Stimulated activated CD8-positive, alpha-beta memory T cell treated with anti-CD3 and anti-CD28 coated beads, Interleukin-15, amount 100 ng/mL, for 48 hours (primary cell): ENCODE measurements at regions not wholly inside any gene's neighbourhood (a gene's known extent, or its start where the extent isn't known, plus 50 kb on each side); places are given as distances from the start of the nearest gene placed in this dataset.

ENCODE experiments used
- DNase-seq, 2 donors: peaks; one replicate each; pipeline ENCODE4 v3.0.0-alpha.2; 2020; ENCODE audit warnings: low read depth in 2 of 2

DNA sequence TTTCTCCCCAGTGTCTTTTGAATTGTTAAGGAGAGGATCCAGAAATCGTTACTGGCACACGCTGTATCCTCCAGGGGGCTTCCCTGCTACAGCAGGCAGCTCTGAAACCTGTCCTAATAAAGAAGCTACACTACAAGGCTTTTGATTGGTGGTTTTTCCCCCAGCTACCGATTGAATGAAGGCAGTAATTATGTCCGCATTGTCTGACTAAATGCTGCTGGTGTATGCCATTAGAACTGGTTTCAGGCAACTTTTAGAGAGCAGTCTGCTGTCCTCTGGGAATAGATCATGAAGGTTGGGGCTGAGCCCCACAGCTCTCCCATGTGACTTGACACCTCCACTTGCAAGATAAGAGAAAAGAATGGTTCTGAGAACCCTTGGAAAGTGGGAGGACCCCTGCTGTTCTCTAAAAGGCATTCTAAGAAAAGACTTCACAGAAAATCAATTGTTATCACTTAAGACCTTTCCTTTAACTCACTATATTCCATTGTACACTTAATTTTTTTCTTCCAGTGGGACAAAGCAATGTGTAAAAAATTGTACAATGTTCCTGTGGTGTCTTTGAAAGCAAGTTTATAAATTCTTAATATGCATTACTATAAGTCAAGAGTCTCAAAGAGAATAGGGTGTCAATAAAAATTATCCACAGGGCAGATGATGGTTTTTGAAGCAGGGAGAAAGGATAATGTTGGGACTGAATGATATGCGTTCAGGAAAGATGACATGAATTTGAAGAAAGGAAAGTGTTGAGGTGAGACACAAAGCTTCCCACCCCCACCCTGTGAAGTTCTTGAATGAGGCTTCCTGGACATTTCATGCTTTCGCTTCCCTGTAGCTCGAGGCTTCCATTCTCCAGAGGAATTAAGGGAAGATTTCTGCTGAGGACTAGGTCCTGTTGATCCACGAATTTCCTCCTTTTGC lies 53.0 kb upstream of the DAZL start:
- DNase-seq = no peak

DNA sequence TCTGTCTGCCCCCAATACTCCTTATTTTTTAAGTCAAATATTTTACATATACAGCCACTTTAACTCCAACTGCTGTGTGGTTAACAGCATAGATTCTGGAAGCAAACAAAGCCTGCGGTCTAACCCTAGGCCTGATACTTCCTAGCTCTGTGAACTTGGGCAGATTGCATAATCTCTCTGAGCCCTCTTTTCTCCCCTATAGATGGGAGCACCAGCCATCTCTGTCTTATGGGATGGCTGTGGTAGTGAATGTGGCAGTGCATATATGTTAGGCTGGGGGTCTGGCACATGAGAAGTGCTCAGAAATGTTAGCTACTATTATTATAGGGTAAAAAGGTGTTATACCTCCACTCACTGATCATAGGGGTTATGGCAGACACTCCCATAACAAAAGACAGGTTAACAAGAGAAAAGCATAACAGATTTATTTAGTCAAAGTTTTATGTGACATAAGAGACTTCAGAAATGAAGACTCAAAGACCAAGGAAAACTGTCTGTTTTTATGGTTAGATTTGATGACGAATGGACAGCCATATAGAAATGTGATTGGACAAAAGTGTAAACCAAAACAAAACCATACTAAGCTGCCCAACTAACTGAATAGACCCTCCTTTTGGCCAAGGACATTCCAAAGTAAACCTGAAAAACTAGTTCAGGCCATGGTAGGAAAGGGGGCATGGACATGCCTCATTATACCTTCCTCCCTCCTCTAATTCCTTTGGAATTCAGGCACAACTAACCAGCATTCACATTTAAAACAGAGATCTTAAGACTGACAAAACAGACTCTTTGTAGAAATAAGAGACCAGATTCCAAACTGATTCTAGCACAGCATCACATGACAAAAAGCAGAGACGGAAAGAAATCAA lies 53.9 kb upstream of the DAZL start:
- no peak for DNase-seq

DNA sequence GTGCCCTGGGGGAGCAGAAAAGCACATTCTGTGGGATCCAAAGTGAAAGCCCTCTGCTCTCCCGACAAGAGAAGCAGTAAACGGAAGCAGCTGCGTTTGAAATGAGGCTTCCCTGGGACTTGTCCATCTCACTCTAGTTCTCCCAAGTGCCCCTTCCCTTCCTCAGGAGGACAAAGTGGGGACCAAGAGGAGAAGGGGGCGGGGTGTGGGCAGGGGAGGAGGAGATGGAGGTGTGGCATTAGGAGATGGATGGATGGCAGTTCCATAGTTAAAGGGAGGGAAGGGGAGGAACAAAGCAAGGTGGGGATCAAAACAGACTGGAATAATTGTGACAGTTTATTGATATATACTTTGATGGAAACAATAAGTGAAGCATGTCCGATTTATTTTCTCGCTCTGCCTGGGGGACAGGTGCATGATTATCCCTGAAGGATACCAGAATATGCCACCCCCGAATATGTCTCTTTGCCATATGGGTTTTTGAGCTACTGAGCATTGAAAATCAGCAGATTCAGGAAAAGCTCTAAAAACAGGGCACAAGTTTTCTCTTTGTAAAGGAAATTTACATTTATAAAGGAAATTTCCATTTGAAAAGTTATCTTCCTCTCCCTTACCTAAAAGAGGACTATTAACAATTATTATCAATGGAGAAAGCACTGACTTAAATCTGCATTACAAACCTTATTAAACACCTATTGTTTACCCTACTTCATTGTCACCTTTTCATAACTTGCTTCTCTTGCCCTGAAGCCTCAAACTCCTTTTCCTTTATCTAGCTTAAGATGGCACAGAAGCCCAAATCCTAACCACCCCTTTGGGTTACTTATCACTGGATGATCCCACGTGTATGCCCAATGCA lies 58.9 kb upstream of the DAZL start:
- no peak for DNase-seq

DNA sequence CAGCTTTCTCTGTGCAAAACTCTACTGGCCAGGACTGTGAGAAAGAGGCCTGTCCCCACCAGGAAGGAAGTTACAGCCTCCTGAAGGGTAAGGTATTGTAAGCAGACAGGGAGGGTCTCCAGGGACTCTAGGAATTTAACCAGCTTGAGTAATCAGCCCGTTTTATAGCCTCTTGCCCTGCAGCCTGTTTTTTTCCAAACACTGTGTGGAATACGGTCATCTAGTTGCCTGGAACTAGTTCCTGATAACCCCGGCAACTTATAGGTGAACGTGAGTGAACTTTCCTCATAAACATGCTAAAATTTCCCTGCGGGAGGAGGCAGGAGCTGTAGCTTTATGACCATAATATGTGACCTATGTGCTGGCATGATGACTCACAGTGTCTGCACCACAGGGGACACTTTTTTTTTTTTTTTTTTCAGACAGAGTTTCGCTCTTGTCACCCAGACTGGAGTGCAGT lies 60.1 kb upstream of the DAZL start:
- DNase-seq = peak in 1 of 2 donors; percentile 5

DNA sequence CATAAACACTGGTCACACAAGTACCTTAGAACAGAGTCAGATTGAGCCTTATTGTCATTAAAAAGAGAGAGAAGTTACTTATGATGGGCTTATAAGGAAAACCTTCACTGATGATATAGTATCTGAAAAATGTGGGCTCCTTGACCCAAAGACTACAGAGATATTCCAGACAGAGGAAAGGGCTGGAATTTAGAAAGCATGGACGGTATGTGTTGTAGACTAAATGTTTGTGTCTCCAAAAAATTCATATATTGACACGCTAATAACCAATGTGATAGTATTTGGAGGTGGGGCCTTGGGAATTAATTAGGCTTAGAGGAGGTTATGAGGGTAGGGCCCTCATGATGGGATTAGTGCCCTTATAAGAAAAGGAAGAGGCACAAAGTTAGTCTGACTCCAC lies 61.0 kb upstream of the DAZL start:
- DNase-seq = no peak

DNA sequence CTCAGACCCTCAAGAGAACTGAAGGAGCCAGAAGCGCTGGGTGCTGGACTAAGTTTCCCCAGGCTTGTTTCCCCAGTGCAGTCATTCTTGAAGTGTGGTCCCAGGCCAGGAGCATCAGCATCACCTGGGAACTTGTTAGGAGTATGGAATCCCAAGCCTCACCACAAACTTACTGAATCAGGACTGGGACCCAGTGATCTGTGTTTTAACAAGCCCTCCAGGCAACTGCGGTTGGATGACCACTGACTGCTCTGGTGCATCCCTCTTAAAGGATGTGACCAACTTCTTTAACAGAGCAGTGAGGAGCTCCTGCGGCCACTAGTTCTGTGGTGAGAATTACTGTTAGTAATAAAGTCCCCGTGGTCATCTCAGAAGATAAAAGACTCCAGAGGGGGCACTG lies 62.4 kb upstream of the DAZL start:
- DNase-seq = no peak

DNA sequence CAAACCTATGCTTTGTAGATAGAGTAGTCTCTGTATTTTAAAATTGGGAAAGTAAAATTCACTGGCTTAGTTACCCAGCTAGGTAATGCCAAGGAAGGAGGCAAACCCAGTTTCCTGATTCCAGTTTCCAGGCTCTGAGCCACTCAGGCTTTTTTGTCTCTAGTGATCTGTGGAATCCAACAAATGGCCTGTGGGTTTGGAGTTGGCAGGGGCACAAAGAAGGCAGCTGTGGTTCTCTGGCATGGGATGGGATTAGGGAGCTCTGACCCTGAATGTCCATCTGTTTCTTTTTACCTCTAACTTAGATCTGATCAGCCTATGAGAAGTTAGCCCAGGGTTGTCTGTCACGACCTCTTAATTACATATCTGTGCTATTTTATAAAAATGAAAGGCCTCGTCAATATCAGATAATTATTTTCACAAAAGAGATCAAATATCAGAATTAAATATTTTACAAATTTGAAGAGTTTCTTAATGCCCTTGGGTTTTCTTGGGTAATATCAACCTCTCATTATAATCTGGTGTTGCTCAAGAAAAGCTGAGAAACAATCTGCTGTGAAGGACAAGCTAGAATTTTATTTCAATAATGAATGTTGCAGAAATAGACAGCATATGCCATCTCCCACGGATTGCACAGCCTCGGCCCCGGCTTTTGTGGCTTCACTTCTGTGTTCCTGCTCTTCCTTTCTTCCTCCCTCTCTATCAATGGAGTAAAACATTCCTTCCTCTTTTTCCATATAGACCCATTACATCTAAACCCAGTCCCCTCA lies 63.7 kb upstream of the DAZL start:
- no peak for DNase-seq

DNA sequence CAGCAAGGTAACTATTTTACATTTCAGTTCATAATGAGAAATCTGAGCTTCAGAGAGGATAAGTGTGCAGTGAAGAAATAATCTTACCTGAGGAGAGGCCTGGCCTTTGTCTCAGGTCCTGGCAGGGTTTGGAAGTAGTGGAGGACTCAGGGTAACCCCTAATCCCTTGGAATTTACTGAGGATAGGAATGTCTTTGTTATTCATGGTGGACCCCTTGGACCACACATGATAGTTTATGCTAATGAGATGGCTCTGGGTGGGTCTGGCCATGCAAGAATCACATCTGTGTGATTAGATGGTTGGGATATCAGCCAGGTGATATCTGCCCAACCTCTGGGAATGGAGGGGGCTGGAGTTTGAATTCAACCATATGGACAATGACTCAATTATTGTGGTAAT lies 65.0 kb upstream of the DAZL start:
- no peak for DNase-seq

DNA sequence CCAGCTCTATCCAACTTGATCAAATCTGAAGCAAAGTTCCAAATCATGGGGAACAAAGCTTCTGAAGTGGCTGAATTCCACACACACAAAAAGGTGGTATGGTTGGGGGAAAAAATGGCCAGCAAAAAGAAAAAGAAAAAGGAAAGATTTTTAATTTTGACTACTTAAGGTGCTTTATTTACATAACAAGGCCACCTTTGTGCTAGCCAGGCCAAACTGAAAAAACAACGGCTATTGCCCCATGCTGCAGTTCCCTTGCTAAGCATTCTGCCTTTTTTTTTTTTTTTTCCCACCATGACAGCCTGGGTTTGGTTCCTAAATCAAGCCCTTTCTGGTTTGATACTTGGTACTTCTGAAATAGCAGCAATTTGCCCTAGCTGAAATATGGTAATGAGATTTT lies 66.5 kb upstream of the DAZL start:
- DNase-seq = no peak

DNA sequence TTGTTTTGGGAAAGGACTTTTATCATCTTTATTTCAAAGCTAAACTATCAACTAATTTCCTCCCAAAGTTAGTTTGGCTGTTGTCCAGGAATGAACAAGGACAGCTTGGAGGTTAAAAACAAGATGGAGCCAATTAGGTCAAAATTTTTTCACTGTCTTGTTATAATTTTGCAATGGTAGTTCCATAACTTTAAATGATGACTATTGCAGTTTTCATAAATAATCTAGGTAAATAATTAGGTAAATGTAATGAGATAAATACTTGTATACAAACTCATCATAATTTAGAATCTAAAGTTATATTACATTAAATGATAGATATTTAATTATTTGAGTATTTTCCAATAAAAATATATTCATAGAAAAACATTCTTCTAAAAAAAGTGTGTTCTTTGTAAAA lies 68.3 kb upstream of the DAZL start:
- DNase-seq = no peak

DNA sequence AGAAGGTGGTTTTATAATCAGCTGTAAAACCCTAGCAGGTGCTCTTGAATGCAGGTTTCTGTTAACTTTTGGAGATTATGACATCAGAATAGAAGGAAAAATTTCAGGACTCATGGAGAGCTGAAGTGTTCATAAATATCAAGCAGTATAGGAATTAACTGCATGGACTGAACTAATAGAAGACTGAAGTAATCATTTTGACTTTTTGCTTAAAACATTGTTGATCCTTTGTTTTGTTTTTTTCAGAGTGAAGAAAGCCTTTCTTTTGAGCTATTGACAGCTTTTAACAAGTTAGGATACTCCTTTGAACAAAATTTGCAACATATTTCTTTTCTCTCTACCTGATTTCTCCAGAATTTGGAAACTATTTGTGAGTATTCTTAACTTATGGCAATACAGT lies 70.6 kb upstream of the DAZL start:
- no peak for DNase-seq

DNA sequence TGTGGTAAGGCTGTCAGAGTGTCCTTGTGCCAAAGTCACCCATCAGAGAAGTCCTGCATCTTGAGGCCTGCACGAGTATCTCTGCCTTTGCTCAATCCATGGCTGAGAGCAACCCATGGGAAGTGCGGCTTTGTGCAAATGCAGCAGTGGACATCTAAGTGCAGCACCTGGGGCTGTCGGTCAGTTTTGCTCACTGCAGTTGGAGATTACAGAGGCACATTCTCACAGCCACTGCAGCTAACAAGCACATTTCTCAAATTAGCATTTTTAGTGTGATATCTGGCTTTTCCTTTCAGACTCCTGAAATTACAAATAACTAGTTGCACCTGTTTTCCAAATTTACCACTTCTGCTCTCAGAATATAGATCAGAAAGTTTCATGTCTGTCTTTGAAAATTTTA lies 81.5 kb upstream of the DAZL start:
- no peak for DNase-seq

DNA sequence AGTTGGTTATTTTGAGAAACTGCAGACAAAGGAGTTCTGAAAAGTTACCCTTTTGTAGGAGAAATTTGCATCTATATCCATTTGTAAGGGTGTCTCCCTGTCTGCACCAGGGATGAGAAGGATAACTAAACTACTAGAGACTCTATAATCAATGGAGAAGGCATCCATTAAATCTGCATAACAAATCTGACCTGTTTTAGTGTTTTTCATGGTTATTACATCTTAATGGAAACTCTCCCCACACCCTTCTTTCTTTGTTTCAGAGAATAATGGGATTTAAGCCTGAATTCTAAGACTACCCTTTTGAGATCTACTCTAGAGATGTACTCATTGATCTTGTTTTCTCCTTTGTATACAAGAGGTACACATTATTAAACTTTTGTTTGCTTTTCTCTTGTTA lies 82.0 kb upstream of the DAZL start:
- DNase-seq = no peak

DNA sequence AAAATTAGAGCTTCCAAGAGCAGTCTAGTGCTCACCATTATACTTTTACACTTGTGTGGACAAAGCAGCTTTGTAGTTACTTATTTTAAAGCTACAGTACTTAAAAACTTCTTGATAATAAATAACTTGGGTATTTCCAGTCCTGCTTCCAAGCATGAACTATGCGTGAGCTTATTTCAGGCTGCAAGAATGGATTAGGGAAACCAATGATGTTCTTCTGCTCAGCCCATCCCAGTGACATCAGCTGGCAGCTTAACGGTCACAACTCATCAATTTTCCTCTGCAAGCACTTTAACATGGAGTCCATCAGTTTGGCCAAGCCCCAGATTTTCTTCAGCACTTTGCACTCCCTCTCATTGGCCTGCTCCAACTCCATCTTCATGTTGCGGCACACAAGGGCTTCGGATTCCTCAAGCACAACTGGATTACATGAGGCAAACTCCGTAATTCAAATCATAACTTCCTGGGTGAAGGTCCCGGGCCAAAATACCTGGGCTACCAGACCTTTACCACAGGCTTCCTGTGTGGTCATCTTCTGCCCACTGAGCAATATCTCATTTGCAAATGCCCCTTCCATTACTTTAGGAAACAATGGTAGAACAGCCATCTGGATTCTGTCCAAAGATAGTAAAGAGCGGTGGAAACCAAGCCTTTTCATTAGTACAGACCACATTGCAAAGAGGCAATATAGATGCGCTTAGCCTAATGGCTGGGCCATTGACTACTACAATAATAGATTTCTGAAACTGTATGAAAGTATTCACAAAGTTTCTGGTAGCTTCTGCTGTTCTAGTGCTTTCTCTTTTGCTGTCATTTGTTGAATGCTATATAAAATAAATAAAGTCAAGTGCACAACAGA lies 87.5 kb upstream of the DAZL start:
- no peak for DNase-seq

DNA sequence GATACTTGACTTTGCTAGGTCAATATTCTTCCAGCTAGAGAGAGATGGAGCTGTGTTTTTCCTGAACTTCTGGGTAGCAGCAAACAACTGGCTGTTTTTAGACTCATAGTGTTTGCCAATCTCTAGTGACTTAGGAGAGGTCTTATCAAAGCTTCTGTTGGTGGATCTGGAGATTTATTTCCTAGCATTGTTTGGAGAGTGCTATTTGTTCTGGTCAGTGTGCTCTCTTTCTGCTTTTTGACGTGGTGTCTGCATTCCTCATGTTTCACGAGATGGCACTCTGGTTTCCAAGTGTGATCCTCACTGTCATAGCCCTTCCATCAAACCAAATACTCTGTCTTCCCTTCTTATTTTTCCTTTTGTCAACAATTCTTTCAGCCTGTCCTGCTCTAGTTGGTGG lies 88.6 kb upstream of the DAZL start:
- DNase-seq = no peak

DNA sequence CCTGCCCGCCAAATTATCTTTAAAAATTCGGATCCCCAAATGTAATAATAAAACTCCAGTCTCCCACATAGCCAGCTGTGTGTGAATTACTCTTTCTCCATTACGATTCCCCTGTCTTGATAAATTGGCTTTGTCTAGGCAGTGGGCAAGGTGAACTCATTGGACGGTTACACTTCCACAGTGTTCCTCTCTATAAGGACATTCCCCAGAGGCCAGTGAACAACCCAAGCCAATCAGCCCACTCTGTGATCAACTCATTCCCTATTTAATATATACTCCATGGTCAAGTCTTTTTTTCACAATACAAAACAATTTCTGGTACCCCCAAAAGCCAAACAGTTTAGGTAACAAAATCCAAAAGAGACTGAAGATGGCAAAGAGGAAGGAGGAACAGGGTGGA lies 90.5 kb upstream of the DAZL start:
- no peak for DNase-seq

DNA sequence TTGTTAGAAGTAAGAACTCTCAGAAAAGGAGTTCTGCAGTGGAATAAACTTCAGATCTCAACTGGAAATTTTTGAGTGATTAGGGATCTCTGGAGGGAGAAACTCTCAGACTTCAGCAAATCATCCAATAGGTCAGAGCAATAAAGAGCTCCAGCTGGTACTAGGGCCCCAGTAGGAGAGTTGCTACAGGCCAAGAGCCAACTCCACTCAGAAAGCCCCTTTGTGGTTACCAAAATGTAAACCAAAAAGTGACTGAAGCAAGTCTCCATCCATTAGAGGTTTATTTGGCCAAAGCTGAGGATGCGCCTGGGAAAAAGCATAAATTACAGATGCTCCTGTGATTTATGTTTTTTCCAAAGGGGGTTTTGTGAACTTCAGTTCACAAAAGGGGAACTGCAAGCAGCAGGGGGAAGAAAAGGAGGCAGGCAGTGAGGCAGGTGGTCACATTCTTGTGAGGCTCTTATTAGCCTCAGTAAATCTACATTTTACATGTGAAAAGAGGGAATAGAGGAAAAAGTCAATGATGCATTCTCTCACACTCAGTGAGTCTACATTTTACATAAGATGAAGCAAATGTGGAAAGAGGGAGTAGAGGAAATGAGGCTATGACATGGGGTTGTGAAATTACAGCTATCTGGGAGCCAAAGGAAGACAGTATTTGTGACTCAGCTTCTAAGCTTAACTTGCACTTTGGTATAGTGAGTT lies 92.4 kb upstream of the DAZL start:
- DNase-seq = no peak

DNA sequence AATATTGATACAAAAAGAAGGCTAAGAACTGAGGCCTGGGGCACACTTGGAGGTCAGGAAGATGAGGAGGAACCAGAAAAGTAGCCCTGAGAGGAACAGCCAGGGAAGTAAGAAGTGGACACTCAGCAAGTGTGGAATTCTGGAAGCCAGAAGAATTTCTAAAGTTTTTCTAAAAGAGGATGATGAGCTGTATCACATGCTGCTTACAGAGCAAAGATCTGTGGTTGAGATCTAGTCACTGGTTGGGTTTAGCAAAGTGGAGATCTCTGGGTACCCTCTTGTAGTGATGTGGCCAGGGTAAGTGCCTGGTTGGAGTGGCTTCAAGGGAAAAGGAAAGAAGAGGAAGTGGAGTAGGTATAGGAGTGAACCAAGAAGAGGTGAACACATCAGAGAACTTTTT lies 95.4 kb upstream of the DAZL start:
- no peak for DNase-seq

DNA sequence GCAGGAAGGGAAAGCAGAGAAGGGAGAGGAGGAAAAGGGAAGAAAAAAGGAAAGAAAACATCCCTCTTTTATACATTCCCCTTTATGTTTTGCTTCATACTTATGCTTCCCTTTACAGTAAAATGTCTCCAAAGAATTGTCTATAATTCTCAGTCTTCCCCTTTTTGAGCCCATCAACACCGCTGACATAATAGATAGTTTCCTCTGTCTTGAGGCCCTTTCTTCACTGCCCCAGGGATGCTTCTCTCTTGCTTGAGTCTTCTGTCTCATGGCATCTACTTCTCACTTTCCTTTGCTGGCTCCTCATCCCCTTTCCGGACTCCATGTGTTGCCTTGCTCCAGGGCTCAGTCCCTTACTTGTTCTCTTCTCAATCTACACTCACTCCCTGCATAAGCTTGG lies 99.7 kb upstream of the DAZL start:
- DNase-seq = no peak

DNA sequence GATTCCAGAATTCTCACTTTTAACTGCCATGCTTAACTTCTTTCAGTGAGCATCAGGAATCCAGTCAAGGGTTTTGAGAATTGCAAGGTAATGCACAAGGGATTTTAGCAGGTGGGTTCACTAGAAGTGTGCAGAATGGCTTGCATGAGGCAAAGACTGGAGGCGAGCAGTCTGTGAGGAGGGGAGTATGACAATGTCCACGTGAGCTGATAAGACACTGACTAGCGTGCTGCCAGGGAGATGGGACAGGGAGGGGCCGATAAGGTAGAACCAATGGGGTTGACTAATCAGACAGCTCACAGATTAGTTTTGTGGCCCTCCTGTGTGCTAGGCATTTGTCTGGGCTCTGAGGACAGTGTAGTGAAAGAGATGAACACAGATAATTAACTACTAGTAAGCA lies 102.0 kb upstream of the DAZL start:
- DNase-seq = no peak
